BLaER1 treated with 17β-estradiol and CSF1 and Interleukin-3, amounts not matched to agents 10 nM and 100 nM (cell line): ENCODE measurements at regions not wholly inside any gene's neighbourhood (a gene's known extent, or its start where the extent isn't known, plus 50 kb on each side); places are given as distances from the start of the nearest gene placed in this dataset.

Experiments used
- H3K27ac ChIP-seq, 11 experiments: shearing (Covaris generic); formaldehyde crosslinking; 2 replicates each; pipeline ENCODE4 v1.8.1; 2022
- H3K27me3 ChIP-seq, 11 experiments: shearing (Covaris generic); formaldehyde crosslinking; 2 replicates each; pipeline ENCODE4 v1.8.1; 2022
- H3K36me3 ChIP-seq, 11 experiments: shearing (Covaris generic); formaldehyde crosslinking; 2 replicates each; pipeline ENCODE4 v1.8.1; 2022
- H3K4me1 ChIP-seq, 10 experiments: shearing (Covaris generic); formaldehyde crosslinking; 2 replicates each; pipeline ENCODE4 v1.8.1; 2022
- H3K4me2 ChIP-seq, 11 experiments: shearing (Covaris generic); formaldehyde crosslinking; 2 replicates each; pipeline ENCODE4 v1.8.1; 2022
- H3K4me3 ChIP-seq, 10 experiments: shearing (Covaris generic); formaldehyde crosslinking; 2 replicates each; pipeline ENCODE4 v1.8.1; 2022
- H3K9ac ChIP-seq, 11 experiments: shearing (Covaris generic); formaldehyde crosslinking; 2 replicates each; pipeline ENCODE4 v1.8.1; 2022
- H3K9me3 ChIP-seq, 11 experiments: shearing (Covaris generic); formaldehyde crosslinking; replicated peaks in 1 of 11; 2 replicates each; pipeline ENCODE4 v1.8.1; 2022
- H4K20me1 ChIP-seq, 11 experiments: shearing (Covaris generic); formaldehyde crosslinking; 2 replicates each; pipeline ENCODE4 v1.8.1; 2022
- Cebpa-rat ChIP-seq, 11 experiments: shearing (Covaris generic); IDR thresholded peaks; 2 replicates each; pipeline ENCODE4 v1.8.1; 2022

DNA sequence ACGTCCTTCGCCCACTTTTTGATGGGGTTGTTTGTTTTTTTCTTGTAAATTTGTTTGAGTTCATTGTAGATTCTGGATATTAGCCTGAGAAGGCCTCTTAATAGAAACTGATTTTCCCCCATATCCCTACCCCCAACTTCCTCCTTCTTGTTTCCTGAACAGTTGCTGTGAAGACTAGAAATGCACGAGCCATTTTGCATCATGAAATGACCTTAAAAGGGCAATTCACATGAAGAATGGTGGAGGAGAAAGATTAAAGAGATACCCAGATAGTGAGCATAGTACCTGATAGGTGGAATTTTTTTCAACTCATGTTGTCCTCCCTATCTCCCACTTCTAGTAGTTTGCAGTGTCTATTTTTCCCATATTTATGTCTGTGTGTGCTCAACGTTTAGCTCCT is 55.2 kb upstream of the KCNH8 start:
- Histone ChIP-seq H3K36me3 (no peaks in the 10 kb centered on the region), H3K27me3 (no peaks in the 10 kb centered on the region), H3K9me3 (0 out of 22 replicates have a peak, but pooled peaks cover 0 to 6% (median 0%) of the 10 kb centered on the region in 11 experiments), H3K4me1 (peaks cover 0 to 7% (median 0%) of the 10 kb centered on the region in 10 experiments; a peak in 2 of 20 replicates), H4K20me1 (no peaks in the 10 kb centered on the region), H3K9ac (no peak overlapping the region), H3K4me2 (peak overlapping the region in 2 of 11 experiments; percentile 6 to 12; a peak in 1 of 22 replicates), H3K27ac (no peak overlapping the region), H3K4me3 (no peak overlapping the region)
- TF ChIP-seq Cebpa-rat (IDR thresholded peaks at IDR 0.05), result no peak

DNA sequence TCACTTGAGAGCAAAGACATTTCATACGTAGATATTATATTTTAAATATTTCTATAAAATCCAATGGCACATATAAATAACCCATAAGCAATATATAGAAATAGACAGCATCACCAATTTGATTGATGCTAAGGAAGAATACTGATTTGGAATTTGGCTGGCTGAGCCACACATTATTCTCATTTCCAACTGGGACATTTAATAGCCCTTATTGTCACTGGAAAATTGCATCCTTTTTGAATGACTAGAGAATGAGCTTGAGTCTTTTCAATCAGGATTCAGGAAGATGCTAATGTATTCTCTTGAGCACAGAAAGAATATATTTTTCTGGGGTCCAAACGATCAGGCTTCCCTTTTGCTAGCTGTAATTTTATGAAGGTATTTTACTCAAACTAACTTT is 70.9 kb upstream of the KCNH8 start:
- no peak overlapping the region for H3K4me3 ChIP-seq
- H3K9me3 ChIP-seq, result no peaks in the 10 kb centered on the region
- H3K4me1 ChIP-seq, result peaks cover 0 to 15% (median 0%) of the 10 kb centered on the region in 10 experiments; a peak in 4 of 20 replicates
- no peaks in the 10 kb centered on the region for H3K27me3 ChIP-seq
- H3K27ac ChIP-seq, result no peak overlapping the region
- TF ChIP-seq Cebpa-rat (IDR thresholded peaks at IDR 0.05), result no peak
- no peak overlapping the region for H3K9ac ChIP-seq
- H3K4me2 ChIP-seq, result no peak overlapping the region
- H4K20me1 ChIP-seq, result no peaks in the 10 kb centered on the region
- no peaks in the 10 kb centered on the region for H3K36me3 ChIP-seq

DNA sequence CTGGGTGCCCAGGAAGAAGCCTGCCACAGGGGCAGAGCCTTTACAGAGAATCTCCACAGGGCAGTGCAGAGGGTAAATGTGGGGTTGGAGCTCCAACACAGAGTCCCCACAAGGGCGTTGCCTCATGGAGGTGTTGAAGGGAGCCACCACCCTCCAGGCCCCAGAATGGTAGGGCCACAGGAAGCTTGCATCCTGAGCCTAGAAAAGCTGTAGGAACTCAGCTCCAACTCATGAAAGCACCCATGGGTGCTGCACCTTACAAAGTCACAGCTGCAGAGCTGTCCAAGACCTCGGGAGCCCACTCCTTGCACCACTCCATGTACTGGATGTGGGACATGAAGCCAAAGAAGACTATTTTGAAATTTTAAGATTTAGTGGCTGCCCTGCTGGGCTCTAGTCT is 73.3 kb upstream of the KCNH8 start:
- Histone ChIP-seq H3K9me3 (no peaks in the 10 kb centered on the region), H3K4me2 (peak overlapping the region in 2 of 11 experiments; percentile 9 to 34; a peak in 2 of 22 replicates), H3K27ac (no peak overlapping the region), H3K27me3 (no peaks in the 10 kb centered on the region), H3K4me3 (no peak overlapping the region), H3K9ac (no peak overlapping the region), H3K36me3 (no peaks in the 10 kb centered on the region), H3K4me1 (peaks cover 0 to 15% (median 0%) of the 10 kb centered on the region in 10 experiments; a peak in 4 of 20 replicates), H4K20me1 (no peaks in the 10 kb centered on the region)
- no peak for TF ChIP-seq Cebpa-rat (IDR thresholded peaks at IDR 0.05)

DNA sequence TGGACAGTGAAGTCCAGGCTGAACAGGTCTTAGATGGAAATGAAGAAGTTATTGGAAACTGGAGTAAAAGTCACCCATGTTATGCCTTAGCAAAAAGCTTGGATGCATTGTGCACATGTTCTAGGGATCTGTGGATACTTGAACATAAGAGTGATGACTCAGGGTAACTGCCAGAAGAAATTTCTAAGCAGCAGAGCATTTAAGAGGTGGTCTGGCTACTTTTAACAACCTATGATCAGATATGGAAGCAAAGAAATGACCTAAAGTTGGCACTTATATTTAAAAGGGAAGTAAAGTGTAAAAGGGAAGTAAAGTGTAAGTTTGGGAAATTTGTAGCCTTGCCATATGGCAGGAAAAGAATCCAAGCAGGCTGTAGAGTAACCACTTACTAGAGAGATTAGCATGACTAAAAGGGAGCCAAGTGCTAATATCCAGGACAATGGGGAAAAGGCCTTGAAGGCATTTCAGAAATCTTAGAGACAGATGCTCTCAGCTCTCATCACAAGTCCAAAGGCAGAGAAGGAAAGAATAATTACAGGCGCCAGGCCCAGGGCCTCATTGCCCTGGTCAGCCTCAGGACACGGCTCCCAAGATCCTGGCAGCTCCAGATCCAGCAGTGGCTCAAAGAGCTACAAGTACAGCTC is 73.9 kb upstream of the KCNH8 start:
- no peak for TF ChIP-seq Cebpa-rat (IDR thresholded peaks at IDR 0.05)
- Histone ChIP-seq H3K4me3 (no peak overlapping the region), H3K36me3 (no peaks in the 10 kb centered on the region), H3K27me3 (no peaks in the 10 kb centered on the region), H3K9me3 (peaks cover under 1 to 3% (median 2%) of the 10 kb centered on the region in 11 experiments; a peak in 17 of 22 replicates), H3K4me1 (peaks cover 0 to 15% (median 0%) of the 10 kb centered on the region in 10 experiments; a peak in 4 of 20 replicates), H4K20me1 (no peaks in the 10 kb centered on the region), H3K4me2 (peak overlapping the region in 2 of 11 experiments; percentile 9 to 34; a peak in 3 of 22 replicates), H3K9ac (no peak overlapping the region), H3K27ac (no peak overlapping the region)

DNA sequence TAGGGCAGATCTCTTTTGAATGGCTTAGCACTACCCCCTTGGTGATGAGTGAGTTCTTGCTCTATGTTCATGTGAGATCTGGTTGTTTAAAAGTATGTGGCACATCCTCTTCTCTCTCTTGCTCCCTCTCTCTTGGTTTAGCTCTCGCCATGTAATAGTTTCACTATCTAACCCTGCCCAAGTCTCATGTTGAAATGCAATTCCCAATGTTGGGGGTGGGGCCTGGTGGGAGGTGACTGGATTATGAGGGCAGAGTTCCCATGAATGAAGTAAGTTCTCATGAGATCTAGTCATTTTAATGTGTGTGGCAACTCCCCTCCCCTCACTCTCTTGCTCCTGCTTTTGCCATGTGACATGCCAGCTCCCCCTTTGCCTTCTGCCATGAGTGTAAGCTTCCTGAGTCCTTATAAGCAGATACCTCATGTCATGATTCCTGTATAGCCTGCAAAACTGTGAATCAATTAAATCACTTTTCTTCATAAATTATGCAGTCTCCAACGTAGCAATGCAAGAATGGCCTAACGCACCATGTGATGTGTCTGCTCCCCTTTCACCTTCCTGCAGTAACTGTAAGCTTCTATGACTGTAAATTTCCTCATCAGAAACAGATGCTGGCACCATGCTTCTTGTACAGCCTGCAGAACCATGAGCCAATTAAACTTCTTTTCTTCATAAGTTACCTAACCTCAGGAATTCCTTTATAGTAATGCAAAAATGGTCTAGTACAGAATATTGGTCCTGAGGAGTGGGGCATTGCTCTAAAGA is 74.8 kb upstream of the KCNH8 start:
- Histone ChIP-seq H3K27ac (no peak overlapping the region), H3K27me3 (no peaks in the 10 kb centered on the region), H3K36me3 (no peaks in the 10 kb centered on the region), H3K4me2 (no peak overlapping the region), H4K20me1 (no peaks in the 10 kb centered on the region), H3K4me1 (peaks cover 0 to 15% (median 0%) of the 10 kb centered on the region in 10 experiments; a peak in 4 of 20 replicates), H3K4me3 (no peak overlapping the region), H3K9ac (no peak overlapping the region), H3K9me3 (peaks cover 8 to 11% (median 11%) of the 10 kb centered on the region in 11 experiments; a peak in 20 of 22 replicates)
- TF ChIP-seq Cebpa-rat (IDR thresholded peaks at IDR 0.05), result no peak

DNA sequence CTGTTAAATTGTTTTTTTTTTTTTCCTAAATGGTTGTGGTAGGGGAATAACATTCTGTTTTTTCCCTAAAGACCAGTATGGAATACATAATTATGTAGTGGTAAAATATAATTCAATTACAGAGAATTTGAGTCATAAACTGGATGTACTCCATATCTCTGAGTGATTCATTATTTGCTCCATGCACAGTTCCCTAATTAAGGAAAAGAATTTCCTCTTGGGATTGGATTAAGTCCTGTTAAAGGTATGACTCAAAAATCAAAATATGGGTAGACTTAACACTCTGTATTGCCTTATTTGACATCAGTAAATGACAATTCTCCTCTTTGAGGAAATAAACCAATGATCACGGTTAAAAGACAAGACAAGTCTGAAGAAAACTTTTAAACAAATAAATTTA is 78.0 kb upstream of the KCNH8 start:
- TF ChIP-seq Cebpa-rat (IDR thresholded peaks at IDR 0.05), result no peak
- Histone ChIP-seq H4K20me1 (no peaks in the 10 kb centered on the region), H3K27ac (no peak overlapping the region), H3K9me3 (peaks cover 8 to 17% (median 11%) of the 10 kb centered on the region in 11 experiments; a peak in 20 of 22 replicates), H3K9ac (no peak overlapping the region), H3K27me3 (no peaks in the 10 kb centered on the region), H3K36me3 (no peaks in the 10 kb centered on the region), H3K4me2 (no peak overlapping the region), H3K4me1 (peaks cover 0 to 15% (median 0%) of the 10 kb centered on the region in 10 experiments; a peak in 4 of 20 replicates), H3K4me3 (no peak overlapping the region)

DNA sequence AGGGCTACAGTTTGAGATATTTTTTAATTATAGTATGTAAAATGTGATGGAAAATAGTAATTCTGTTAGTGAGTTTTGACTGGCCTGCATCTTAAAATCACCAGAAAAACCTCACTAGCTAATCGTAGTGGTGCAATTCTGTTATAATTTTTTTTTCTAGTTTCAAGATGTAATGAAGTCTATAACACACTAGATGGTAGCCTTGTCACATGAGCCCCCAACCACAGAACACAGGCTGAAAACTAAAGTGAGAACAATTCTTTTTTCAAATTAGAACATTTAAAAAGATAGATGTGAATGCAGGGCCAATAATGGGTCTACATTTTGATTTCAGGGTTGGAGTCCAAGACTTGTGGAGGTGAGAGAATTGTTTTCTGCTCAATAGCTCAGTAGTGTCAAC is 83.3 kb upstream of the KCNH8 start:
- no peaks in the 10 kb centered on the region for H3K4me1 ChIP-seq
- no peak overlapping the region for H3K4me2 ChIP-seq
- H3K9me3 ChIP-seq, result peaks cover 8 to 17% (median 11%) of the 10 kb centered on the region in 11 experiments; a peak in 20 of 22 replicates
- H3K27me3 ChIP-seq, result no peaks in the 10 kb centered on the region
- TF ChIP-seq Cebpa-rat (IDR thresholded peaks at IDR 0.05), result no peak
- H3K27ac ChIP-seq, result no peak overlapping the region
- no peaks in the 10 kb centered on the region for H4K20me1 ChIP-seq
- H3K9ac ChIP-seq, result no peak overlapping the region
- no peak overlapping the region for H3K4me3 ChIP-seq
- H3K36me3 ChIP-seq, result no peaks in the 10 kb centered on the region

DNA sequence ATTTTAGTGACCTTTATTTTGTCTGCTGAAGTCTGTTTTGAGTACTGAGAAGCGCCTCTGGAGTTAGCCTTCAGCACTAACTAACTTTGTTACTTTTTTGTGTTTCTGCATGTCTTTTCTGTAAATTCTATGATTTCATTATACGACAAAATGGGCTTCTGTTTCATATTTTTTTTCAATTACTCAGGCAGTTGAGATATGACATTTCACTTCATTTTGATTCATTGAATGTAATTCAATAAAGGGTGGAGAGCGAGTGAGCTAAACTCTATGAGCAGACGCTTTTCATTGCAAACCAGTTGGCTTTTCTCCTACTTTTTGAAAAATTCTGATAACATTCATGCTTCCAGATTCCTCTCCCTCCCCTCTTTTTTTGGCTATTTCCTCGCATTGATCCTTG is 84.4 kb upstream of the KCNH8 start:
- H4K20me1 ChIP-seq, result no peaks in the 10 kb centered on the region
- H3K36me3 ChIP-seq, result no peaks in the 10 kb centered on the region
- H3K27me3 ChIP-seq, result no peaks in the 10 kb centered on the region
- no peak overlapping the region for H3K27ac ChIP-seq
- H3K9ac ChIP-seq, result no peak overlapping the region
- H3K4me3 ChIP-seq, result no peak overlapping the region
- no peak overlapping the region for H3K4me2 ChIP-seq
- H3K9me3 ChIP-seq, result peaks cover 2 to 10% (median 4%) of the 10 kb centered on the region in 11 experiments; a peak in 20 of 22 replicates
- TF ChIP-seq Cebpa-rat (IDR thresholded peaks at IDR 0.05), result no peak
- H3K4me1 ChIP-seq, result no peaks in the 10 kb centered on the region

DNA sequence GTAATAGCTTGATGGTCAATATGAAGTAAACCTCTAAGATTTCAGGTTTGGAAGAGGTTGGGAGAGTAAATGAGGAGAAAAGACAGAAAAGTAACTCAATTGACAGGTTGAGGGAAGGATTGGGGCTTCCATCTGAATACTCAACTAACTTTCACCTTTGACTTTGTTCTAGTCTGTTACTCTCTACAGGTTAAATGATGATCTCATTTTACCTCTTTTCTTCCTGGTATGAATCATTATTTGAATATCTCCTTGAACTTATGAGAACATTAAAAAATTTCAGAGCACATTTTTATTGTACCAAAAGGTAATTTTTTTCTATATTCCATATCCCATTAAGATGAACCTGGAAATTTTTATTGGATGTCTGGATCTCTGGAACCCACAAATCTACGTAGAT is 87.9 kb upstream of the KCNH8 start:
- Histone ChIP-seq H3K36me3 (no peaks in the 10 kb centered on the region), H4K20me1 (no peaks in the 10 kb centered on the region), H3K27ac (no peak overlapping the region), H3K9me3 (no peaks in the 10 kb centered on the region), H3K27me3 (no peaks in the 10 kb centered on the region), H3K9ac (no peak overlapping the region), H3K4me2 (no peak overlapping the region), H3K4me1 (no peaks in the 10 kb centered on the region), H3K4me3 (no peak overlapping the region)
- no peak for TF ChIP-seq Cebpa-rat (IDR thresholded peaks at IDR 0.05)
